Stimulated activated CD4-positive, alpha-beta T cell treated with anti-CD3 and anti-CD28 coated beads, Interleukin-4, amount 100 ng/mL, for 48 hours (primary cell): ENCODE measurements at regions not wholly inside any gene's neighbourhood (a gene's known extent, or its start where the extent isn't known, plus 50 kb on each side); places are given as distances from the start of the nearest gene placed in this dataset.

ENCODE experiments used
- DNase-seq, 2 donors: peaks; one replicate each; pipeline ENCODE4 v3.0.0-alpha.2; 2020; ENCODE audit warnings: low read depth in 2 of 2

DNA sequence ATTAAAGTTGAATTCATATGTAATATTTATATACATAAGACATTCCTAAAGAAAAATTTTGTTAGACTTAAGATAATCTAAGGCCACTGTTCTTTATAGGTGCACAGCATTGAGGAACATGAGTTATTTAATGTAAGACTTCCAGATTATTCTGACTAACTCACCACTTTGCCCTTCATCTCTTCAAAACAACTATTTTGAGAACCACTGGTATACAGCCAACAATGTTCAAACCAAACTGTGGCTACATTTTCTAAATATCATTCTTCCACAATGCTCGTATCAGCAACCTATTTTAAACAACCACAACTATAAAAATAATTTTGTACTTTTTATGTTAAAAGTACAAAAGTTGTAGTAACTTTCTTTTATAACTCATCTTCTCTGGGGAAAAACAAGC, 199.8 kb upstream of the ALCAM start:
- no peak for DNase-seq

DNA sequence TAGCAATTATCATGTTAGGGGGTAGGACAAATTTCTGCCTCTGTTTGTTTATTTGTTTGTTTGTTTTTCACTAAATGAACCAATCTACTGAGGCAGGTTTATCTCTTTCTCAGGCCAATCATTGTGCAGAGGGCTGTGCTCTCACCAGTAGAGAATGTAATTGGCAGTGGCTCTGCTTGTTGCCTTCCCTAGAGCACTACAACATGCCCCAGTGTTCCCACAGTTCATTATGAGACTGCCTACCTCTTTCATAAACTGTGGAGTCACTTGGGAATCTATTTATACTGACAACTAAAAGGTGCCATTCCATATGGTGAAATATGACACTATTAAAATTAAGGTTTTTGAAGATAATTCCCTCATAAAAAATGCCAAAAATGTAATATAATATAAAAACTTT, 196.3 kb upstream of the ALCAM start:
- DNase-seq = no peak

DNA sequence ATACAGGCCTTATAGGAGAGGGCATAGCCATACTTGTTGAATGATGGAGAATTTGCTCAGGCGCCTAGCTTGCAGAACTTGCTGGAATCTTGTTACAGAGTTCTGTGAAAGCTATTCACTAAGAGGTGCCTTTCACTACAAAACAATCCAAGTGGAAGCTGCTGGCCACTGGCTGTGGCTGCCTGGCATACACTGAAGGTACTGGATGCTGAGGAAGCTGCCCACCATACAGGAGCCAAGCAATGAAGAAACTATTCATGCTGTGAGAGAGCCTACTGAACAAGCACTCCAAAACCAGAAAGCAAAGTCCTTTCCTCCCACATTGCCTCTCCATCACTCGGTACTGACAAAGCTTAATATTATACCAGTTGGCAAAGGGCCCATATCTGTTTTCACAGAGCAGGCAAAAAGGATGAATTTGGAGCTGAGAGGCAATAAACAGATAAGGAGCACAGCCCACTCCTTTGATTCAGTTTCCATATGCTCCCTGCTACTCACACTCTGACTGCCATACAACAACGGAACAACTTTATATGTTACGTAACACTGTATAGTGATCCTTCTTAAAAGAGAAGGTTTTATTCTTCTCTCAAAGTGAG, 192.6 kb upstream of the ALCAM start:
- DNase-seq = no peak

DNA sequence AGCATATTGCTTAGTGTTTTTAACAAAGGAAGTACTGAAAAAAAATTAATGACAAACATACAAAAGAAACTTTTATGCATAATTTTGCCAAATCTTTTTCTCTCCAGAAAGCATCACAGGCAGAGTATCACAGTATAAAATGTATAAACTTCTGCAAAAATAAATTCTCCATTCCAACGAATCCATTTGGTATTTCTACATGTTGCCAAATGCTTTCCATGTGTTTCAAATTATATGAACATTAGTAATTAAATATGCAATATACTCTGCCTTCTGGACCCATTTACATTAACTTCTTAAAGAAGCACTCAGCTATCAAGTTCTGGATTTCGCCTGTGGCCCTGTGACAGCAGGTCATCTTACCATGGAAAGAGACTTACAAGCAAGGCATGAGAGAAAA, 189.1 kb upstream of the ALCAM start:
- DNase-seq = no peak

DNA sequence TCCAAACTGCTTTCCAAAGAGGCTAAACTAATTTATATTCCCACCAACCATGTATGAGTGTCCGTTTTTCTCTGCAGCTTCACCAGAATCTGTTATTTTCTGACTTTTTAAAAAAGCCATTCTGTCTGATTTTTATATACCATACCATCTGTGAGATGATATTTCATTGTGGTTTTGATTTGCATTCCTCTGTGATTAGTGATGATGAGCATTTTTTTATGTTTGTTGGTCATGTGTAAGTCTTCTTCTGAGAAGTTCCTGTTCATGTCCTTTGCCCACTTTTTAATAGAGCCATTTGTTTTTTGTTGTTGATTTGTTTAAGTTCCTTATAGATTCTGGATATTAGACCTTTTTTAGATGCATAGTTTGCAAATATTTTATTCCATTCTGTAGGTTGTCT, 179.4 kb upstream of the ALCAM start:
- DNase-seq = no peak

DNA sequence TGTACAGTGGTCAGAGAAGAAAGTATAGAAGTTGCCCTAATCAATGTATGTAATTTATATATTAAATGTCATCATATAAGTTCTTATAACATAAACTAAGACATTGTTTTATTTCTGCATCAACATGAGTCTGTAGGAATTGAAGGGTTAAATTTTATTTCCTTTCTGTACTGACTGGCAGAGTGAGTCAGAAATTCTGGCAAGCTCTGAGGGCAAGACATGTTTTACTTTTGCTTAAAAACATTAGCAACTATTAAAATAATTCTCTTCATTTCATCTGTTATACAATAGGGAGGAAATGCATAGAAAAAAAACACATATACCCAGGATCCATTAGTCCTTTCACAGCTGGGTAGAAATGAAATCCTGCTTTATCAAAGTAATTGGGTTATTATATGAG, 171.4 kb upstream of the ALCAM start:
- DNase-seq = no peak

DNA sequence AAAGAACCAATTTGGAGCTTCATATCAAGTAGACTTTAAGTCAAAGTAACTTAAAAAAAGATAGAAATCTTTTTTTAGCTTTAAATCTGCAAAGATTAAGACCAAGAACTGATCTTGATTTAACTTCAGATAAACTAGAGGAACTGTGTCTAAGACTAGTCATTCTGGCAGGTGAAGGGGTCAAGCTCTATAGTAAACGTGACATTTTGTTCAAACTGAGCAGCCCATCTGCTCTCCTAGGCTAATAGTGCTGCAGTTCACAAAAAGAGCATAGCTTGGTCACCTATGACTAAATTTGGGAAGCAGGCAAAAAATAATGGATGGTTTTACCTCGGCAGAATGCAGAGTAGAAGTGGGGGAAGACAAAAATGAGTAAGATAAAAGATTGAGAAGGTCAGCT, 168.8 kb upstream of the ALCAM start:
- DNase-seq = no peak

DNA sequence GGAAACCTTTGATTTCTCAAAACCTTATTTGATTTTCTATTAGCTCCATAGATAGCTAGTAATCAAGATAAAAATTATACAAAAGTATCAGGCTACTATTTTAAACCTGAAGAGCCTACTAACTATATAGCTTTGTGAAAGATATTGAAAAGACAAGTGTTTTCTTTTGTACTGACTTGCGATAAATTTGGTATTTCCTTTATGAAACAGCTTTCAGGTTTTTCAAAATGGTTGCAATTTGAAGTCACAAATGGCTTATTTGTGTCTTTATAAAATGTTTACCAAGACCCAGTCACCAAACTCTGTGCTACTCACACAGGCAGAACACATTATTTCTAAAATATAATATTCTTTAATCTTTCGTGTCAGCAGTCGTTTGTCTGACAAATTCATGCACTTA, 167.5 kb upstream of the ALCAM start:
- no peak for DNase-seq

DNA sequence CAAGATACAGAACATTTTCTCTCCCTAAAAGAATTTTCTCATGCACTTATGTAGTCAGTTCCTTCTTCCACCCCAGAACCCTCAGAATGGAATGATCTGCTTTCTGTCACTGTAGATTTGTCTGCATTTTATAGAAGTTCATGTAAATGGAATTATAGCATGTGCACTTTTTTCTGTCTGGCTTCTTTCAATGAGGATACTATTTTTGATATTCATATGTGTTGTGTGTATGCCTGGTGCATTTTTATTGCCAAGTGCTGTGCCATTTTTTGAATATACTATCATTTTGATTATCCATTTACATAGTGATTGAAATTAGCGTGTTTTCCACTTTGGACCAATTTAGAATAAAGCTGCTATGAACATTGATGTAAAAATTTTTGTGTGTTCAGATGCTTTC, 156.6 kb upstream of the ALCAM start:
- DNase-seq = no peak

DNA sequence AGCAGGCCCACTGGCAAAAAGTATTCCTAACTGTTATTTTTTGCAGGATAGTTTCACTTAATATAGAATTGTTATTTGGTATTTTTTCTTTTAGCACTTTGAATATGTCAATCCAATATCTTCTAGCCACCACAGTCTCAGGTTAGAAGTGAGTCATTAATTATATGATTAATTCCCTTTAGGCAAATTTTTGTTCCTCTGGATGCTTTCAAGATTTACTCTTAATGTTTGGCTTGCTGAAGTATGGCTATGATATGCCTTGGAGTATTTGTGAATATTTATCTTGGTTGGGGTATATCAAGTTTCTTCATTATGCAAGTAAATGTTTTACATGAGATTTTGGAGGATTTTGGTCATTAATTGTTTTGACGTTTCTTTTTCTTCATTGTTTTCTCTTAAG, 152.1 kb upstream of the ALCAM start:
- DNase-seq = no peak

DNA sequence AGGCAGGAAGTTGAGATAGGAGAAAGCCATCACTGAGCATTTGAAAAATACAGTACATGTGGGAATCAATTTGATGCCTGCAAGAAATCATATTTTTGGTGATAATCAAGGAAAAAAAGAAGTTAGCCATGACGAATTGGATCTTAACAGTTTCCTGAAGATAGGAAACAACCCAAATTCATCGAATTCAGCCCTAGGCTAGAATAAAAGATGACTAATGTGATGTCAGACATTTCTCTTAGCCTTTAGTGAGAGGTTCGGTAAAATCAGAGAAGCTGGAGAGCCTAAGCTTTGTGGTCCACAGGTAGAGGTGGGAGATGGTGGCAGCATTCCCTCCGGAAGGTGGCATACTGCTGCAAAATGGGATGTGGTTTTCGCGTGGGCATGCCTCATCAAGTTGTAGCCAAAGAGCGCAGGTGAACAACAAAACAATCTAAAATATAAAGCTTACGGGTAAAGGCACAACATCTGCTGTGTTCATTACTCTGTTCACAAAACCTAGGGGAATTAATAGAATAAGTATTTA, 144.1 kb upstream of the ALCAM start:
- no peak for DNase-seq

DNA sequence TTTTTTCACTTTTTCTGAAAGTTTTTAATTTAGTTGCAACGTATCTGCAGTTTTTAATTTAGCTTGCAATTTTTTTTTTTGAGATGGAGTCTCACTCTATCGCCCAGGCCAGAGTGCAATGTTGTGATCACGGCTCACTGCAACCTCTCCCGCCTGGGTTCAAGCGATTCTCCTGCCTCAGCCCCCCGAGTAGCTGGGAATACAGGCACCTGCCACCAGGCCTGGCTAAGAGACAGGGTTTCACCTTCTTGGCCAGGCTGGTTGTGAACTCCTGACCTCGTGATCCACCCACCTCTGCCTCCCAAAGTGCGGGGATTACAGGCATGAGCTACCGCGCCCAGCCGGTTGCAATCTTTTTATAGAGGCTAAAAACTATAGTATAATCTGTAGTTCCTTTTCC, 142.9 kb upstream of the ALCAM start:
- DNase-seq = no peak

DNA sequence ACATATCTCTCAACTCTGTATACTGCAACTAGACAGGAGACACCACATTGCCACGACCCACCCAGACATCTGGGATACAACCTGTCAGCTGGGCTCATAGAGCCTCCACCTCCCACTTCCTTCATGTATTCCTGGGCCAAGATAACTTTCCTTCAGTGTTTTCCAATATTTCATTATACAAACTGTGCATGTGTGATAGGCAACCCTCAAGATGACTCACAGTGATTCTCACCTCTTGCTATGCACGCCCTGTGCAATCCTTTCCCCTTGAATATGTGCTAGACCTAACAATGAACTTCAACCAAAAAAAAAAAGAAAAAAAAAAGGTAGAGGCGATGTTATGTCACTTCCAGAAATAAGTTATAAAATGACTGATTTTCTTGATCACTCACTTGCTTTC, 138.0 kb upstream of the ALCAM start:
- no peak for DNase-seq

DNA sequence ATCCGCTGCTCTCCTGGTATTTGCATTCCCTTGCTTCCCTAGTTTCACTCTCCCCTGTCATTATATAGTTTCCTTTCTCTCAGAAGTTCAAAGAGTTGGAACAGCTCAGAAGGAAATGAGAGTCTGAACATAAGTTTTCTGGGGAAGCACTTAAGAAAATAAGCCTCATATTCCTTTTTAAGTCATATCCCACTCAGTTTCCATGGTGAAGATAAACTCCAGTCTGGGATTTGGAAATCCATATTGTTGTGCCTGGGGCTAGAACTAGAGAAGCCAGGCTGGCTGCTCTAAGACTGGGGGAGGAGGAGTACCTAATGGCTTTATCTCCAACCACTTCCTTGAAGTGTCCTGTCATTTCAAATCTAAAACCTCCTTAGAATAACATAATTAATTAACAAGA, 134.2 kb upstream of the ALCAM start:
- DNase-seq = no peak

DNA sequence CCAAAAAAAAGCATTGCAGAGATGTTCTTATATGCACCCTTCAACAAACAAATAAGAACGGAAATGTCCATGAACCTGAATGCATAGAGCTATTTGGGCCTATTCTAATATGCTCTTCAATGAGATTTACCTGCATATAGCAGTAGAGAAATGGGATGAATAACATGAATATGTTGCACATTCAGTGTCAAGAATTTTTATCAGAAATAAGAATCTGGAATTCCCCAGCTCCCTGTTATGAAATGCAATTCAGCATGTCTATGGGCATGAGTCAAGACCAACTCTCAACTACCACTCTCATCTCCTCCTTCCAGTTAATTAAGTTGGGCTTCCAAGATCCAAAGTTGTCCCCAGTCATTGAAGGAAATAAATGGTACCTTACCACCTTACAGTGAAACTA, 133.7 kb upstream of the ALCAM start:
- no peak for DNase-seq

DNA sequence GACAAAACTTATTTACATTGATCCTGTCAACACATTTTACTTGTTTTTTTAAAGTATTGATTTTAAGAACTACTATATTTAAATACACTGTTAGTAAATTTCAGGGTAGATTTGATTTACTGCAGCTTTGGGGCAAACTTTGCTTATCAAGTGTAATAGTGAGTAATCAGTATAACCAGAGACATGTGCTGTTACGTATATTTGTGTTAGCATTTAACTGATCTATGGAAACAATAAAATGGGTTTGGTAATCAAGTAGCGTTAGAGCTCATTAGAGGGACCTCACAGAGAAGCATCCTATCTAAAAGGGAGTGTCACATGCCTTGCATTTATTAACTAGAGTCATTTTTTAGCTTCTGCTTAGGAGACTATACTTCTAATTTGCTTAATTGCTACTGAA, 131.5 kb upstream of the ALCAM start:
- DNase-seq = no peak

DNA sequence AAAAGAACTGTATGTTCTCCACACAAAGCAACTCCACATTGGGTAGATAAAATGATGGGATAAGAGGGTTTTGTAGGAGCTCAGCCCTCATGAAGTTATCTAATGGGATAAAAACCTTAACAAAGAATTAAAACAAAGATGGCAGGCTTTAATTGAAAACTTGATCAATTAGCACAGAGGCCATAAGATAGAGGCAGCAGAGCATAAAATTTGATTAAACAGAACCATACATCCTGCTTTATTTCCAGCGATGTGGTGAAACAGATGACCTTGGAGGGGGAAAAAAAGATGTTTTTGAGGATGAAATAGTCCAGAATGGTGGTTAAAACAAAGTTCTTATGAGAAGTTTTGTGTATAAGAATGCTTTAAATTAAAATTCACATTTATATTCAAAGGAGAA, 130.9 kb upstream of the ALCAM start:
- DNase-seq = no peak

DNA sequence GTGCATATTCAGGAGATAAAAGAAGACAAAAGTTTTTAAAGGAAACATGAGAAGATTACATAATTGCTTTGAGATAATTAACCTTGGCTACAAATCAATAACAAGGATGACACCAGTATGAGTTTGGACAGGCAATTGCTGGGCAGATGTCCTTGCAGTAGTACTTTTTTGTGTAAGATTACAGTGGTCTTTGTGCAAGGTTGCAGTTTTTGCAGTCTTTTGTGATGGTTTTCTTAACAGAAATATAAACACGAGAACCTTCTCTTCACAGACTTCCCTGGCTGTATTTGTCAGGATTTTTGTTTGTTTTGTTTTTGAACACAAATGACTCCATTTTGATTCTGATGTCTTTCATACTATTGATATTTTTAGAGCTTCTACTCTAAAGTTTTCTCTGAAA, 128.3 kb upstream of the ALCAM start:
- no peak for DNase-seq

DNA sequence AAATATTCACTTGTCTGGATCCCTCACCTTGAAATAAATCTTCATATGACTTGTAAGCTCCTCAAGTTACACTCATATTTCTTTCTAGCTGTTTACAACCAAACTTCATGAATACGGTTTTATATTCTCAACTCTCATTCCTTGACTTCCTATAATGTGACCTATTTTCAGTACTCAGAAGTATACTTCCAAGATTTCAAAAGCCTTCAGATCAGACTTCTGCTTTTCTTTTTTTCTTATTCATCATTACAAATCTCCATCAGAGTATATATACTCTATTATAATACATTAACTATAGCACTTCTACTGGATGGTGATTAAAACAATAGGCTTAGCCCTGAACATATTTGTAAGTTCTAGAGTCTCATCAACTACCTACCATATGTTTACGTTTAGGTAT, 123.6 kb upstream of the ALCAM start:
- no peak for DNase-seq

DNA sequence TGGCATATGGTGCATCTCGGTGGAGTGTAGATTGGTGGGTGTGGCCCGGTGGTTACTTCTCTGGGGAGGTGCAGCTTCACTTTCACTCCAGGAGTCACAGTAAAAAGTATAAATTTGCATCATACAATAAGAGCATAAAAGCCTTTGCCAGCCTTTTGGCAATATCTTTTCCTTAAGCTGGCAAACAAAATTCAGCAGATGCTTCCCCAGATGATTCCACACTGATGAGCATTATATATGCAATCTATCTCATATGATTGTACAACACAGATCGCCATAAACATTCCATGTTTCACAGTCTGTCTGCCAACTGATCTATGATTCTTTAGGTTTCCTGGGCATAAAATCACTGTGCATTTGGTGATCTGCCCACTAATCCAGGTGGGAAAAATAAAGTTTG, 120.2 kb upstream of the ALCAM start:
- DNase-seq = no peak

DNA sequence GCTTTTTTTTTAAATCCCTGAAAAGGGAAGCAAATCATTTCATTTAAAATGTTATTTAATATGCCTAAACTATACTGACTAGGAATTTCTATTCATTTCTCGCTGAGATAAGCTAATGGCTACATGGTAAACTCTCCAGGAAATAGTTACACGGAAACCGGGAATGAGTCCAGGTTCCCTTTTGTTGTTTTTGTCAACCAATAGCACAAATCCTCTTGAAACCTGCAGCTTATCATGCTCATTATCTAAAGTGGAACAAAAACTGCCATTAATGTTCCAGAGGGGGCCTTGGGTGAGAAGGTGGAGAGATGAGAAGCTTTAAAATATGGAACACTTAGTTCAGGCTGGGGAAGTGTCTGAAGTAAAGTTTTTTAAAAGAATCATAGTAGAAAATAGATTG, 113.5 kb upstream of the ALCAM start:
- DNase-seq = no peak

DNA sequence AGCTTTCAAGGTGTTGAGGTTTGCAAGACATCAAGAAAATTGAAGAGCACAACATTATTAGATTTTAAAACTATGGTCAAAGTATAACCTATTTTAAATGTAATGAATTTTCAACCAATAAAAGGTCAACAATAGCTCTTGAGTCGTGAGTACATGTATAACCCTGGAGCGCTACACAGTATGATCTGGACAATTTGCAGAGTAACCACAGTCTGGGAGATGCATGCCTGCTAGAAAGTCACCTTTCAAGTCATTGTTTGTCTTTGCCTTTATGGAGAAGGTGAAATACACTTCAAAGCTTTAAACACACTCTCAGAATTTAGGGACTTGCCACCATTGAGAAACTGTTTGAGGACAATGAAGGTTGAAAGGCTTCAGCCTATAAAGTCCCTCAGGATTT, 112.6 kb upstream of the ALCAM start:
- DNase-seq = no peak

DNA sequence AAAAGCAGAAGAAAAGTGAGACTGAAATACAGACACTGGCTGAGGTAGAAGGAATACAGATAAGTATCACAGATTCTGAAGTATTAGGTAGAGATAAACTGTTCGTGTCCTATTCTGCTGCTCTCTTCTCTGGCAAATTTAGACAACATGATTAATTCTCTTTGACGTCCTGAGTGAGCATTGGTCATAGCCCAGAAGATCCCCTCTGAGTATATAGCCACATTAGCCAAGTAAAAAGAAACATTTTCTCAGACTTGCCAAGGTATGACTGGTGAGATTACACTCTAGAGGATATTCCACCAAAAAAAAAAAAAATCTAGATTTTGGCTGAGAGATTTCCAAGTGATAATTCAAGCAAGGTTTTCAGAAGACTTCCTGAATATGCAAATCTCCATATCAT, 111.4 kb upstream of the ALCAM start:
- DNase-seq = no peak

DNA sequence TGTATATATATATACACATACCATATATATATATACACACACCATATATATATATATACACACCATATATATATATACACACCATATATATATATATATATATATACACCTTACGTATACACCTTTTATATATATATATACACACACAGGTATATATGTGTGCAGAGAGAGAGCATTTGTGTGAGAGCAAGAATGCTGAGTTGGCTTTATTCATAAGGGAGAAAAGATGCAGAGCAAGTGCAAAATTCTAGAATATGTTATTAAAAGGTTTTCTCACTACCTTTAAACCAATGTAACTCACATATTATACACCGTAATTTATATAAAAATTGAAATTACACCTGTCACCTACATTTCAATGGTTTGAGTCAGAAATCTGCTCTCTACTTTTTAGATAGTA, 107.2 kb upstream of the ALCAM start:
- no peak for DNase-seq

DNA sequence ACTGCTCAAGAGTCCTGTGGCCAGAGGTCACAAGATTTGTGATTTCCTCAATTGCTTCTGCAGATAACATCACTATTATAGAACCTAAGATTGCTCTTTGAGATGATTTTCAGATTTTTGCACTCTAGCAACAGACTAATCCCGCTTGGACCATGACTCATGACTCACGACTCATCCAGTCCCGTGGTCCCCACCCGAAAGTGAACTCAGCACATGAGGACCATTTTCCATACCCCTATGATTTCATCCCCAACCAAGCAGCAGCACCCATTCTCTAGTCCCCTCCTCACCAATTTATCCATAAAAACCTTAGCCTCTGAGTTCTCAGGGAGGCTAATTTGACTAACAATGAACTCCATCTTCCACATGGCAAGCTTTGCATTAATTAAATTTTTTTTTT, 106.3 kb upstream of the ALCAM start:
- DNase-seq = no peak
